ENCODE measurements at regions not wholly inside any gene's neighbourhood (a gene's known extent, or its start where the extent isn't known, plus 50 kb on each side); places are given as distances from the start of the nearest gene placed in this dataset.

GRCh38 chr6:150730801-150731457 is 131.2 kb downstream of the PLEKHG1 start:
- no peaks in the 10 kb centered on the region for H3K36me3 ChIP-seq (ENCODE audit: low read depth, missing control alignments)
- no peak for TF ChIP-seq POLR2A (IDR thresholded peaks at IDR 0.05)
- TF ChIP-seq, protein P1, sequence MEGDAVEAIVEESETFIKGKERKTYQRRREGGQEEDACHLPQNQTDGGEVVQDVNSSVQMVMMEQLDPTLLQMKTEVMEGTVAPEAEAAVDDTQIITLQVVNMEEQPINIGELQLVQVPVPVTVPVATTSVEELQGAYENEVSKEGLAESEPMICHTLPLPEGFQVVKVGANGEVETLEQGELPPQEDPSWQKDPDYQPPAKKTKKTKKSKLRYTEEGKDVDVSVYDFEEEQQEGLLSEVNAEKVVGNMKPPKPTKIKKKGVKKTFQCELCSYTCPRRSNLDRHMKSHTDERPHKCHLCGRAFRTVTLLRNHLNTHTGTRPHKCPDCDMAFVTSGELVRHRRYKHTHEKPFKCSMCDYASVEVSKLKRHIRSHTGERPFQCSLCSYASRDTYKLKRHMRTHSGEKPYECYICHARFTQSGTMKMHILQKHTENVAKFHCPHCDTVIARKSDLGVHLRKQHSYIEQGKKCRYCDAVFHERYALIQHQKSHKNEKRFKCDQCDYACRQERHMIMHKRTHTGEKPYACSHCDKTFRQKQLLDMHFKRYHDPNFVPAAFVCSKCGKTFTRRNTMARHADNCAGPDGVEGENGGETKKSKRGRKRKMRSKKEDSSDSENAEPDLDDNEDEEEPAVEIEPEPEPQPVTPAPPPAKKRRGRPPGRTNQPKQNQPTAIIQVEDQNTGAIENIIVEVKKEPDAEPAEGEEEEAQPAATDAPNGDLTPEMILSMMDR (IDR thresholded peaks at IDR 0.05), result no peak
- WGBS, 2 donors, result 89 to 94% methylated on average over 7 of the region's 7 CpGs
- intact Hi-C loops (cut with DNase I; ENCODE audit: low total_unique reads), result no loop called here
- H3K27me3 ChIP-seq, result no peaks in the 10 kb centered on the region
- no peak overlapping the region for H3K4me3 ChIP-seq
- DNase-seq, result no peak
- peaks cover 6% of the 10 kb centered on the region for H3K4me1 ChIP-seq
- no peaks in the 10 kb centered on the region for H3K9me3 ChIP-seq
- peak overlapping the region in 1 of 2 donors; percentile 8 for H3K27ac ChIP-seq

DNA sequence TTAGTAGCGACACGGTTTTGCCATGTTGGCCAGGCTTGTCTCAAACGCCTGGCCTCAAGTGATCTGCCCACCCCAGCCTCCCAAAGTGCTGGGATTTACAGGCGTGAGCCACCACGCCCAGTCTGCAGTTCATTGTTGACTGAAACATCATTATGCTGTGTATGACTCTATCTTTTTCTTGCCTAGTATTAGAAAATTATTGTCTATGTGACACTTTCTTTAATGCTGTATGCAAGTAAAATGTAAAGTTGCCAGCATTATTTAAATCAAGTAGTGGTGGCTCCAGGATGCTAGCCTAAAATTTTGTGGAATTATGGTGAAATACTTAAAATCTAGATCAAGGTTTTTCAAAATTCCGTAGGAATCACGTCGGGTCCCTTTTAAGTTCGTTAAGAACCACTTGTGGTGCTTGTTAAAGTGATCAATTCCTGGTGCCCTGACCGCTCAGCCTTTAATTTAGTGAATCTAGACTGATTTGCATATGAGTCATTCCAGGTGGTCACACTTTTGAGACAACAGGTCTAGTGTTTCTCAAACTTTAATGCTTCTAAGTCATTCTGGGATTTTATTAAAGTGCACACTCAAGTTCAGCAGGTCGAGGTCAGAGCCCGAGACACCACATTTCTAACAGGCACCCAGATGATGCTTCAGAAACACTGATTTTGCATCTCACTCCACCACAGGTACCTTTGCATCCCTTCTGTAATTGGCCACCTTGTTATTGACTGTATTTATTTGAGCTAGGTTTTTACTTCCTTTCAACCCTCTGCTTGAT is 132.6 kb upstream of the MTHFD1L start:
- DNase-seq, result no peak
- intact Hi-C loops (cut with DNase I; ENCODE audit: low total_unique reads), result no loop called here
- WGBS, 2 donors, result 87 to 93% methylated on average over 12 of the region's 12 CpGs
- Histone ChIP-seq H3K4me3 (no peak overlapping the region), H3K4me1 (peaks cover 6% of the 10 kb centered on the region), H3K27me3 (no peaks in the 10 kb centered on the region), H3K27ac (no peak overlapping the region), H3K9me3 (no peaks in the 10 kb centered on the region), H3K36me3 (ENCODE audit: low read depth, missing control alignments) (no peaks in the 10 kb centered on the region)
- TF ChIP-seq, protein P1 (IDR thresholded peaks at IDR 0.05), result no peak

- intact Hi-C loops (cut with DNase I; ENCODE audit: low total_unique reads), result no loop called here
- Histone ChIP-seq H3K27ac (no peak overlapping the region), H3K4me1 (peaks cover 6% of the 10 kb centered on the region), H3K9me3 (no peaks in the 10 kb centered on the region), H3K36me3 (ENCODE audit: low read depth, missing control alignments) (no peaks in the 10 kb centered on the region), H3K4me3 (no peak overlapping the region), H3K27me3 (no peaks in the 10 kb centered on the region)
- no peak for DNase-seq
- 95% methylated on average over 20 to 21 of the region's 21 CpGs for WGBS, 2 donors
- TF ChIP-seq, protein P1 (IDR thresholded peaks at IDR 0.05), result no peak
- no peak for TF ChIP-seq POLR2A (IDR thresholded peaks at IDR 0.05)
Observed at GRCh38 chr6:150733726-150734125, 131.8 kb upstream of the MTHFD1L start.

DNA sequence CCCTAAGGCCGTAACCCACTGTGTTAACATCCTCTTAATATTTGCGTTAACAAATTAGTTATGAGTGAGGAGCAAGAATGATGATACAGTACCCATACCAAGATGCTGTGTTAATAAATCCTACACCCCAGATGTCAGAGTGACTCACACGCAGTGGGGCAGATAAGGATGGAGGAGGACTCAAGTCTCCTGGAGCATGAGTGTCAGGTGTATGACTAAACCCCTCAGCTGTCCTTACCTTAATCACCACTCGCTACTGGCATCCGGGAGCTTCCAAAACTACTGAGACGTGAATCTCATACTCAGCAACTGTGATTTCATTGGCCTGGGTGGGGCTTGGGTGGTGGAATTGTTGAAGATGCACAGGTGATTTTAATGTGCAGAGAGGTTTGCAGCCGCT is 131.3 kb upstream of the MTHFD1L start:
- WGBS, 2 donors, result 87 to 93% methylated on average over 6 to 7 of the region's 7 CpGs
- no peak for TF ChIP-seq POLR2A (IDR thresholded peaks at IDR 0.05)
- TF ChIP-seq, protein P1 (IDR thresholded peaks at IDR 0.05), result no peak

More for the DNA sequence above, 131.3 kb upstream of the MTHFD1L start:
- Histone ChIP-seq H3K36me3 (ENCODE audit: low read depth, missing control alignments) (no peaks in the 10 kb centered on the region), H3K9me3 (no peaks in the 10 kb centered on the region), H3K4me1 (peaks cover 3% of the 10 kb centered on the region), H3K27me3 (no peaks in the 10 kb centered on the region), H3K27ac (no peak overlapping the region), H3K4me3 (no peak overlapping the region)
- DNase-seq, result no peak
- intact Hi-C loops (cut with DNase I; ENCODE audit: low total_unique reads), result no loop called here

Data from testis (tissue), 2 donors.